Activated T-helper 1 cell treated with anti-CD3 and anti-CD28 coated beads, Interleukin-12 subunit alpha, Interleukin-12 subunit beta, Interleukin-2, Interleukin-4 antibody, amounts not matched to agents 30 ng/mL and 10 ng/mL and 1 ng/mL, durations not matched to agents 14 hours and 24 hours and 36 hours (primary cell): ENCODE measurements at regions not wholly inside any gene's neighbourhood (a gene's known extent, or its start where the extent isn't known, plus 50 kb on each side); places are given as distances from the start of the nearest gene placed in this dataset.

Experiments
- DNase-seq: peaks from one replicate; pipeline ENCODE4 v3.0.0; 2021; ENCODE audit warnings: low spot score
- H3K27ac Mint-ChIP-seq: one replicate; pipeline ENCODE4 v1.8.0; 2021; ENCODE audit warnings: mild to moderate bottlenecking, mixed read lengths
- H3K27me3 Mint-ChIP-seq: one replicate; pipeline ENCODE4 v1.8.0; 2022; ENCODE audit warnings: mild to moderate bottlenecking, moderate library complexity, mixed read lengths; ENCODE audit not compliant: insufficient read depth
- H3K36me3 Mint-ChIP-seq: one replicate; pipeline ENCODE4 v1.8.0; 2021; ENCODE audit warnings: low read depth, mixed read lengths
- H3K4me1 Mint-ChIP-seq: one replicate; pipeline ENCODE4 v1.8.0; 2021; ENCODE audit warnings: low read depth, mixed read lengths
- H3K4me3 Mint-ChIP-seq: one replicate; pipeline ENCODE4 v1.8.0; 2021; ENCODE audit warnings: mild to moderate bottlenecking, moderate library complexity, mixed read lengths
- H3K9me3 Mint-ChIP-seq: one replicate; pipeline ENCODE4 v1.8.0; 2021; ENCODE audit warnings: mixed read lengths
- intact Hi-C: fragments of 100-400 bp; cut with micrococcal nuclease; formaldehyde crosslinking; loops from one replicate; pipeline ENCODE4 v1.15.1; 2024

GRCh38 chr2:10964052-10964790 lies 52.5 kb downstream of the KCNF1 start:
- no peaks in the 10 kb centered on the region for H3K36me3 Mint-ChIP-seq
- intact Hi-C loops: no loop called here
- H3K9me3 Mint-ChIP-seq: no peaks in the 10 kb centered on the region
- no peak overlapping the region for H3K4me3 Mint-ChIP-seq
- H3K4me1 Mint-ChIP-seq: no peaks in the 10 kb centered on the region
- H3K27ac Mint-ChIP-seq: no peak overlapping the region
- DNase-seq: no peak
- H3K27me3 Mint-ChIP-seq: no peaks in the 10 kb centered on the region

- Mint-ChIP-seq H3K27ac (no peak overlapping the region), H3K4me3 (no peak overlapping the region), H3K4me1 (no peaks in the 10 kb centered on the region), H3K27me3 (no peaks in the 10 kb centered on the region), H3K36me3 (no peaks in the 10 kb centered on the region), H3K9me3 (no peaks in the 10 kb centered on the region)
- DNase-seq: no peak
- intact Hi-C loops: no loop called here
These were observed 53.6 kb downstream of the KCNF1 start for GRCh38 chr2:10965241-10965843.

DNA sequence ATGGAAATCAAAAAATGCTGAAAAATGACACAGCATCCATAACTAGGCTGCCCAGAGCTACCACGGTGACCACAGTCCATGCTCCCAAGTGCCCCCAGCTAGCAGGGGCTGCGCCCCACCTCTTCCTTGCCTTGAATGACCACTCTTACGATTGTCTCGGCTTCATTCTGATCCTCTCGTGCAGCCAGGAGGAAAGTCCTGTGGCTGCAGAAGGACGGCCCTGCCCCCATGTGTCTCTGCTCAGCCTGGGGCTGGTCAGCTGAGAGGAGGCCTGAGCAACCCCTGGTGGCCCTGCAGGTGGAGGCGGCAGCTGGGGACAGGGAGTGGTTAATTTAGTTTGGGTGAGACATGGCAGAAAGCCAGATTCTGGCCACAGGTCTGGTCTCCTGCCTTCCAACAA lies 54.3 kb downstream of the KCNF1 start:
- no peak for DNase-seq
- H3K27me3 Mint-ChIP-seq: no peaks in the 10 kb centered on the region
- H3K4me3 Mint-ChIP-seq: no peak overlapping the region
- H3K27ac Mint-ChIP-seq: no peak overlapping the region
- intact Hi-C loops: no loop called here
- no peaks in the 10 kb centered on the region for H3K9me3 Mint-ChIP-seq
- H3K36me3 Mint-ChIP-seq: no peaks in the 10 kb centered on the region
- no peaks in the 10 kb centered on the region for H3K4me1 Mint-ChIP-seq

- H3K4me1 Mint-ChIP-seq: no peaks in the 10 kb centered on the region
- no peak overlapping the region for H3K4me3 Mint-ChIP-seq
- H3K9me3 Mint-ChIP-seq: no peaks in the 10 kb centered on the region
- no peaks in the 10 kb centered on the region for H3K27me3 Mint-ChIP-seq
- no peak overlapping the region for H3K27ac Mint-ChIP-seq
- H3K36me3 Mint-ChIP-seq: no peaks in the 10 kb centered on the region
- intact Hi-C loops: no loop called here
- DNase-seq: no peak
These were observed 55.0 kb downstream of the KCNF1 start for GRCh38 chr2:10966741-10967140.

DNA sequence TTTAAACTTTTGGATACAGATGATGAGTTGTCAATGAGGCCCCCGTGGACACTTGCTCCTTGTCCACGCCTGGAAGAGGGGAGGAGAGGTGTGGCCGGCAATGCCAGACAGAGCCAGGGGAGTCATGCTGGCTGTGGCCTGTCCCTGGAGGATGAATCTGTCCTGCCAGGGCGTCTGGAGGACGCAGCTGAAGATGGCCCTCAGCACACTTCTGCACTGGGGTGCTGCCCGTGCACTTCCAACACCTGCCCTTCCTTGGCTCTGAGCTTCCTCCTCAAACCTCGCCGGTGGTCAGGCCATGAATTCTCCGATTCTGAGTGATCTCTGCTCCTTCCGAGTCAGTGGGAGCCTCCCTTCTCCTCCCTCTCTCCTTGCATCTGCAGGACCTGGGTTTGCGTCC lies 56.4 kb downstream of the KCNF1 start:
- no peaks in the 10 kb centered on the region for H3K27me3 Mint-ChIP-seq
- H3K27ac Mint-ChIP-seq: no peak overlapping the region
- no peaks in the 10 kb centered on the region for H3K36me3 Mint-ChIP-seq
- DNase-seq: no peak
- H3K4me3 Mint-ChIP-seq: no peak overlapping the region
- no peaks in the 10 kb centered on the region for H3K9me3 Mint-ChIP-seq
- H3K4me1 Mint-ChIP-seq: no peaks in the 10 kb centered on the region
- intact Hi-C loops: no loop called here

- no peak overlapping the region for H3K27ac Mint-ChIP-seq
- H3K9me3 Mint-ChIP-seq: no peaks in the 10 kb centered on the region
- no peak overlapping the region for H3K4me3 Mint-ChIP-seq
- peaks cover 10% of the 10 kb centered on the region for H3K27me3 Mint-ChIP-seq
- H3K36me3 Mint-ChIP-seq: no peaks in the 10 kb centered on the region
- no peak for DNase-seq
- intact Hi-C loops: loop anchor here (10.0 kb wide), 1 partner anchor 154 kb away; no protein-coding TSS in a partner anchor
- no peaks in the 10 kb centered on the region for H3K4me1 Mint-ChIP-seq
These were observed 58.9 kb downstream of the KCNF1 start for GRCh38 chr2:10970666-10971065.

DNA sequence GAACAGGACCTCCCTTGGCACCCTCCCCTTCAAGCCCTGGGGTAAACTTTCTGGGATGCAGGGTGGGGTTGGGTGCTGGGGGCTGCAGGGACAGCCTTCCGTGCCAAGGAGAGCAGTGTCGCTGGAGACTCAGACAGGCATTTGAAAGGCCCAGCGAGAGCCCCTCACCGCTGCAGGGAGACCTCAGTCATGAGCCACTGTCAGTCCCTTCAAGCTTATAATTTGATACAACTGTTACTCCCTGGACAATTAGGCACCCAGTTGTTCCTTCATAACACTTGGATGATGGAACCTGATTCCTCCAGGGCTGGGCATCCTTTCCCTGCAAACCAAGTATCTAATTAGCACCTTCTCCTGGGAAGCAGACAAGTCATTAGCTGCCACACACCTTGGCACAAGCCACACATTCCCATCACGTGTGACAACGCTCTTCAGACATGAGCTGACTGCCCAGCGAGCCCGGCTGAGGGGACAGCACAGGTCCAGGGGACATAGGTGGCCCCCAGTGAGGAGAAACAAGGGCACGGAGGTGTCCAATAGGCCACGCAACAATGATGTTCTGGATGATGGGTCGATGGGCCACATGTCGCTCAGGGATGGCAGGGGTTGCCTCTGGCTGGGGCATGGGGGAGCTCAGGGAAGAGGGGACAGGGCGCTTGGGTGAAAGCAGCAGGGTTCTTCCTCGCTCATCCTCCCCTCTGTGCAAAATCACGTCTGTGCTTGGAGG lies 59.6 kb downstream of the KCNF1 start:
- Mint-ChIP-seq H3K4me3 (no peak overlapping the region), H3K27ac (no peak overlapping the region), H3K9me3 (no peaks in the 10 kb centered on the region), H3K36me3 (no peaks in the 10 kb centered on the region), H3K27me3 (peaks cover 12% of the 10 kb centered on the region), H3K4me1 (no peaks in the 10 kb centered on the region)
- intact Hi-C loops: loop anchor here (10.0 kb wide), 1 partner anchor 153 kb away; no protein-coding TSS in a partner anchor
- no peak for DNase-seq

DNA sequence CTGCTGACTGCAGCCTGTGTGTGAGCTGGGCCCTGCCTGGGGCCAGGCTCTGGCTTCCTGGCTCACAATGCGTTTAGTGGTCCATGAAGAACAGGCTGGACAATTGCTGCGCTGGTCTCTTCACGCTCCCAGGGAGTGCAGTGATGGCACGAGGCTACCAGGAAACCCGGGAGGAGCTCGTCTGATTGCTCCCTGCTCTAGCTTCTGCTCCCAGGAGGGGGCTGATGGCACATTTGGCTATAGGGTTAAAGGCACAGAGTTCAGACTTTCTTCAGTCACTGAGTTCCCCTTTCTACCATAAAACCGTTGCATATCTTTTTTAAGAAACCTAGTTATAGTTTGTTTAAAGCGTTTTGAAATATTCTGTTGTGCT lies 60.1 kb downstream of the KCNF1 start:
- H3K27ac Mint-ChIP-seq: no peak overlapping the region
- intact Hi-C loops: loop anchor here (10.0 kb wide), 1 partner anchor 153 kb away; no protein-coding TSS in a partner anchor
- H3K4me3 Mint-ChIP-seq: no peak overlapping the region
- no peaks in the 10 kb centered on the region for H3K9me3 Mint-ChIP-seq
- no peak for DNase-seq
- H3K4me1 Mint-ChIP-seq: peaks cover under 1% of the 10 kb centered on the region
- no peaks in the 10 kb centered on the region for H3K36me3 Mint-ChIP-seq
- H3K27me3 Mint-ChIP-seq: peaks cover 12% of the 10 kb centered on the region

DNA sequence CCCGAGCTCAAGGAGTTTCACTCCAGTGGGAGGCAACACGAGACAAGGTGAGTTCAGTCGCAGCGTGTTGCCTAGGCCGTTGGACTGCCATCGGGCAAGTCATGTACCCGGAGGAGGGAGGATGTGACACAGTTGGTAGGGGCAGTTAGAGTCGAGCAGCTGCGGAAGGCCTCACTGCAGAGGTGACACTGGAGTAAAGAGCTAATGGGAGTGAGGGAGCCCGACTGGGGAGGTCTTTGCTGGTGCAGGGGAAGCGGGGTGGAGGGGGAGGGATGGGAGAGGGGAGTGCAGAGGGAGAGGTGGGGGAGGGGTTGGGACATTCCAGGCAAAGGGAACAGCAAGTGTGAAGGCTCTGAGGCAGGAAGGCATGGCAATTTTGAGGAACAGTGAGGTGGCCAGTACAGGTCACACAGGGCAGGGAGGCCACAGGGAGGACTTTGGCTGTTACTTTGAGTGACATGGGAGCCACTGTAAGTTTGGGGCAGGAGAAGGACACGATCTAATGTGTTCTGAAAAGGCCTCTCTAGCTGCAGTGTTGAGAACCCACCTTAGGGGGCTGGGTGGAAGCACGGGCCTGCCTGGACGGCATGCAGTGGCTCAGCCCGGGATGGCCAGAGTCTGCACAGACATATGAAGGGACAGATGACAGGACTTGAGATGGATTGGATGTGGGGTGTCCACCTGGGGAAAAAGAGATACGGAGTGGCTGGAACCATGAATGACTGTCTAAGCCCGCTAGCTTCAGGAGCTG lies 61.1 kb downstream of the KCNF1 start:
- Mint-ChIP-seq H3K36me3 (no peaks in the 10 kb centered on the region), H3K27ac (no peak overlapping the region), H3K4me3 (no peak overlapping the region), H3K27me3 (peaks cover 15% of the 10 kb centered on the region), H3K4me1 (peaks cover 4% of the 10 kb centered on the region), H3K9me3 (no peaks in the 10 kb centered on the region)
- DNase-seq: no peak
- intact Hi-C loops: loop anchor here (10.0 kb wide), 1 partner anchor 152 kb away; no protein-coding TSS in a partner anchor

GRCh38 chr2:10973766-10974165 lies 62.0 kb downstream of the KCNF1 start:
- no peaks in the 10 kb centered on the region for H3K9me3 Mint-ChIP-seq
- peaks cover 15% of the 10 kb centered on the region for H3K27me3 Mint-ChIP-seq
- no peak for DNase-seq
- H3K36me3 Mint-ChIP-seq: no peaks in the 10 kb centered on the region
- no peak overlapping the region for H3K27ac Mint-ChIP-seq
- H3K4me3 Mint-ChIP-seq: no peak overlapping the region
- H3K4me1 Mint-ChIP-seq: peaks cover 4% of the 10 kb centered on the region
- intact Hi-C loops: loop anchor here (10.0 kb wide), 1 partner anchor 151 kb away; no protein-coding TSS in a partner anchor

DNA sequence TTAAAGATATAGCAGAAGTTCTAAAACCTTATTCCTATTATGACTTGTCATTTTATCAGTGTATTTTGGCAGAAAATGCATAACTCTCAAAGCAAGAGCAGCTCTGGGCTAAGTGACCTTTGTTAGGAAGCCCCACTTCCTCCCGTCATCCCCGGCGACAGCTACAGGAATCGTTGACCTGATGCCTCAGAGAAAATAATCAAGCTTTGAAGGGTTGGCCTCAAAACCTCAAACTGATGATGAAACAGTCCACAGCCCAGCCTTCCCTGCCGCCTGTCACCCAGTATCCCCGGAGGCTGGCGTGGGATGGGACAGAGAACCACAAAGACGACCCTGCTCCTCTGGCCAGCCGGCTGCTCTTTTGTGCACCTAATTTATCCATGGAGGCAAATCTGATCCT lies 65.3 kb downstream of the KCNF1 start:
- no peak overlapping the region for H3K4me3 Mint-ChIP-seq
- no peak for DNase-seq
- no peak overlapping the region for H3K27ac Mint-ChIP-seq
- peaks cover 15% of the 10 kb centered on the region for H3K27me3 Mint-ChIP-seq
- H3K9me3 Mint-ChIP-seq: no peaks in the 10 kb centered on the region
- peaks cover 4% of the 10 kb centered on the region for H3K4me1 Mint-ChIP-seq
- no peaks in the 10 kb centered on the region for H3K36me3 Mint-ChIP-seq
- intact Hi-C loops: loop anchor here (10.0 kb wide), 1 partner anchor 148 kb away; no protein-coding TSS in a partner anchor

- DNase-seq: no peak
- H3K4me1 Mint-ChIP-seq: peaks cover 4% of the 10 kb centered on the region
- intact Hi-C loops: loop anchor here (10.0 kb wide), 1 partner anchor 147 kb away; no protein-coding TSS in a partner anchor
These were observed 65.9 kb downstream of the KCNF1 start for GRCh38 chr2:10977621-10978020.

More at GRCh38 chr2:10977621-10978020, 65.9 kb downstream of the KCNF1 start:
- Mint-ChIP-seq H3K9me3 (no peaks in the 10 kb centered on the region), H3K27me3 (peaks cover 15% of the 10 kb centered on the region), H3K4me3 (no peak overlapping the region), H3K27ac (no peak overlapping the region), H3K36me3 (no peaks in the 10 kb centered on the region)
